IMR-90 (cell line): ENCODE measurements at regions not wholly inside any gene's neighbourhood (a gene's known extent, or its start where the extent isn't known, plus 50 kb on each side); places are given as distances from the start of the nearest gene placed in this dataset.

Experiments
- BHLHE40 ChIP-seq: fragments of 150-350 bp; IDR thresholded peaks from 2 replicates; pipeline ENCODE4 v1.6.1; 2016; ENCODE audit warnings: mild to moderate bottlenecking, low read depth, low read length
- MXI1 ChIP-seq: IDR thresholded peaks from 2 replicates; pipeline ENCODE4 v1.6.1; 2012; ENCODE audit warnings: low read depth, mild to moderate bottlenecking, low read length, moderate library complexity, borderline replicate concordance
- POLR2A ChIP-seq: IDR thresholded peaks from 2 replicates; pipeline ENCODE4 v1.6.1; 2012; ENCODE audit warnings: mild to moderate bottlenecking, low read depth, low read length
- TF ChIP-seq, protein P1 (sequence below): conservative IDR thresholded peaks from 2 replicates; pipeline ENCODE4 v1.5.1; 2012; ENCODE audit warnings: mild to moderate bottlenecking, low read depth, low read length, improper control_type of control experiment

- no peak for TF ChIP-seq MXI1
- TF ChIP-seq, protein P1, sequence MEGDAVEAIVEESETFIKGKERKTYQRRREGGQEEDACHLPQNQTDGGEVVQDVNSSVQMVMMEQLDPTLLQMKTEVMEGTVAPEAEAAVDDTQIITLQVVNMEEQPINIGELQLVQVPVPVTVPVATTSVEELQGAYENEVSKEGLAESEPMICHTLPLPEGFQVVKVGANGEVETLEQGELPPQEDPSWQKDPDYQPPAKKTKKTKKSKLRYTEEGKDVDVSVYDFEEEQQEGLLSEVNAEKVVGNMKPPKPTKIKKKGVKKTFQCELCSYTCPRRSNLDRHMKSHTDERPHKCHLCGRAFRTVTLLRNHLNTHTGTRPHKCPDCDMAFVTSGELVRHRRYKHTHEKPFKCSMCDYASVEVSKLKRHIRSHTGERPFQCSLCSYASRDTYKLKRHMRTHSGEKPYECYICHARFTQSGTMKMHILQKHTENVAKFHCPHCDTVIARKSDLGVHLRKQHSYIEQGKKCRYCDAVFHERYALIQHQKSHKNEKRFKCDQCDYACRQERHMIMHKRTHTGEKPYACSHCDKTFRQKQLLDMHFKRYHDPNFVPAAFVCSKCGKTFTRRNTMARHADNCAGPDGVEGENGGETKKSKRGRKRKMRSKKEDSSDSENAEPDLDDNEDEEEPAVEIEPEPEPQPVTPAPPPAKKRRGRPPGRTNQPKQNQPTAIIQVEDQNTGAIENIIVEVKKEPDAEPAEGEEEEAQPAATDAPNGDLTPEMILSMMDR, result no peak
- TF ChIP-seq POLR2A, result no peak
- TF ChIP-seq BHLHE40, result no peak
Measured at GRCh38 chr5:67827541-67827940, 388.0 kb upstream of the PIK3R1 start.
